M059J (cell line): ENCODE measurements at regions not wholly inside any gene's neighbourhood (a gene's known extent, or its start where the extent isn't known, plus 50 kb on each side); places are given as distances from the start of the nearest gene placed in this dataset.
A peak's percentile ranks its signal among the peaks of the same experiment; 100 is the strongest.
"Not testable (repeated sequence)": the region's sequence is repeated elsewhere in the genome, so short reads cannot be mapped to it uniquely, and the experiment has no call there.

Experiments used
- DNase-seq: peaks from one replicate; pipeline ENCODE4 v3.0.0-alpha.2; 2012; ENCODE audit warnings: low read depth

DNA sequence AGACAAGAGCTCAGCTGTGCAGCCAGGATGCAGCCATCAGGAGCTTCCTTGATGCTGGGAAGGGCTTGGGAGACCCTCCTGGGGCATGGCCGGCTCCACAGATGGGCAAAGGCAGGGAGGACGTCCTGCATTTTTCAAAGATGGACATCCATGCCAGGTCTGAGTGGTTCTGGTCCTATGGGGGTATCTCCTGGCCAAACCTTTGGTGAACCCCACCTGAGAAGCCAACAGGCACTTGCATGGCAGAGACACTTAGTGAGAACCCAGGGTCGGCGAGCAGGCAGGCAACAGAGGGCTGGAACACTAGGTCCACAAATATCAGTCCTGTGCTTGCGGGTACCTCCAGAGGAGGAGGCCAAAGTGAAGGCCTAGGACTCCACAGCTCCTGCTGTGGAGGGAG lies 70.0 kb downstream of the KCTD15 start:
- DNase-seq: no peak

DNA sequence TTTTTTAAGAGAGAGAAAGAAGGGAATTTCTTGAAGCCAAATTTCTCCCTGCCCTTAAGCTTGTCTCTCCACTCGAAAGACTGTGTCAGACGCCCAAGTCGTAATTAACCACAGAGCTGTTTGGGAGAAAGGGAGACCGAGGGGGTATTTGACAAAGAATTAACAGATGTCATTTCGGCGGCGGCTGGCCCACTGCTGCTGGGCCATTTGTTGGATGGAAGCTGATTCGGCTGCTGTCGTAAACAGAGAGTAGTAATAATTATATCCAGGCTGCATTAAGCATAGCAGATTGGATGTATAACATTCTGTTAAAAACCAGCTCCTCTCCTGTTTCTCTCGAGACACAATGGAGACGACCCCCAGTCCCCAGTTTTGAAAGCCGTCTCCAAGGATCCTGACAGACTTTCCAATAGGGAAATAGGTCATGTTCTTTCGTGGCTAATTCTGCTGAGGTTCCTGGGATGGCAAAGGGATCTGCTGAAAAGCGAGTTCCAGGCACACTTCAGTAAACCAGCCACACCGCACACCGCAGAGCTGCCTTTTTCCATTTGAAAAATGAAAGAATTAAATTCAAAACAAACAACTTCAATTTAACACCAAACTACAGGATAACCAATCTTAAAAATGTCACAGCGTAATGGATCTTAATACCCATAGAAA lies 71.5 kb downstream of the KCTD15 start:
- peak; percentile 22 for DNase-seq

- DNase-seq: peak; percentile 58
These were observed 72.2 kb downstream of the KCTD15 start for GRCh38 chr19:33868788-33869412.

GRCh38 chr19:33870298-33870932 lies 73.7 kb downstream of the KCTD15 start:
- not testable (repeated sequence) for DNase-seq

- no peak for DNase-seq
These were observed 74.9 kb downstream of the KCTD15 start for GRCh38 chr19:33871605-33872004.

DNA sequence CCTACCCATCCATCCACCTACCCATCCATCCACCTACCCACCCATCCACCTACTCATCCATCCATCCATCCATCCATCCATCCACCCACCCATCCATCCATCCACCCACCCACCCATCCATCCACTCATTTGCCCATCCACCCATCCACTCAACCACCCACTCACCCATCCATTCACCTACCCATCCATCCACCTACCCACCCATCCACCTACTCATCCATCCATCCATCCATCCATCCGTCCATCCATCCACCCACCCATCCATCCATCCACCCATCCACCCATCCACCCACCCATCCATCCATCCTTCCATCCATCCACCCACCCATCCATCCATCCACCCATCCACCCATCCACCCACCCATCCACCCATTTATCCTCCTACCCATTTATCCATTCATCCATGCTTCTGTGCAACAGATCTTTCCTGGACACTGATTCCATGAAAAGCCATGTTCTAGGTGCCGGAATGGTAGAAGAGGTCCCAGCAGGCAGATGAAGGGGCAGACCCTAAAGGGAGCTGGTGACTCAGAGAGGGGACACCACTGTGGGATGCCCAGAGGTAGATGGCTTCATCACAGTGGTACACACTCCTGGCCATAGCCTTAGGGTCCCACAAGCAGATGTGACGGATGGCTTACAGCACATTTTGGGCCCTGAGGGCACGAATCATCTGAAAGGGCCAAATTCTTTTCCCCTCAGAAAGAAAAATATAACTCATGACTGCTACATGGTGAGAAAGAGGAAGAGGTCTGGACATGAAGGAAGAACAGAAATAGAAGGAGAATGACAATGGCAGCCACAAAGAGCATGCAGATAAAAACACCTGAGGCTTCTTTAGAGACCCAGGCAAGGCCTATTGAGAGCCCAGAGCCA lies 76.0 kb downstream of the KCTD15 start:
- no peak for DNase-seq

DNA sequence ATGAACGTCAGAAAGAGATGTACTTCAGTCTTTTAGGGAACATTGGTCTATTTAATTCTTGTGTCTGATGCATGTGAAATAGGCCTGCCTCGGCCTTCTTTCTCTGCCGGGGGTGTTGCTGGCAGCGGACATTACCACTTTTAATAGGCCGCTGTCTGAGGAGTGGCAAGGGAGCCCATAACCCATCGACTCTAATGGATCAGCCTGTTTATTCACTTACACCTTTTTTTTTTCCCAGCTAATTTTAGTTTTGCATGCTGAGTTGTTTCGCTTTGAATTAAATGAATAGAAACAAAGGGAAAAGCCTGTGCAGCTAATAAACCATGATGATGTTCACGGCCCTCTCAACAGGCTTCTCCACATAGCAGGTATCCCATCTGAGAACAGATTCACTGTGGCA lies 78.4 kb downstream of the KCTD15 start:
- DNase-seq: no peak

GRCh38 chr19:33876192-33876591 lies 79.5 kb downstream of the KCTD15 start:
- DNase-seq: no peak

- DNase-seq: no peak
These were observed 81.4 kb downstream of the KCTD15 start for GRCh38 chr19:33878030-33878544.

DNA sequence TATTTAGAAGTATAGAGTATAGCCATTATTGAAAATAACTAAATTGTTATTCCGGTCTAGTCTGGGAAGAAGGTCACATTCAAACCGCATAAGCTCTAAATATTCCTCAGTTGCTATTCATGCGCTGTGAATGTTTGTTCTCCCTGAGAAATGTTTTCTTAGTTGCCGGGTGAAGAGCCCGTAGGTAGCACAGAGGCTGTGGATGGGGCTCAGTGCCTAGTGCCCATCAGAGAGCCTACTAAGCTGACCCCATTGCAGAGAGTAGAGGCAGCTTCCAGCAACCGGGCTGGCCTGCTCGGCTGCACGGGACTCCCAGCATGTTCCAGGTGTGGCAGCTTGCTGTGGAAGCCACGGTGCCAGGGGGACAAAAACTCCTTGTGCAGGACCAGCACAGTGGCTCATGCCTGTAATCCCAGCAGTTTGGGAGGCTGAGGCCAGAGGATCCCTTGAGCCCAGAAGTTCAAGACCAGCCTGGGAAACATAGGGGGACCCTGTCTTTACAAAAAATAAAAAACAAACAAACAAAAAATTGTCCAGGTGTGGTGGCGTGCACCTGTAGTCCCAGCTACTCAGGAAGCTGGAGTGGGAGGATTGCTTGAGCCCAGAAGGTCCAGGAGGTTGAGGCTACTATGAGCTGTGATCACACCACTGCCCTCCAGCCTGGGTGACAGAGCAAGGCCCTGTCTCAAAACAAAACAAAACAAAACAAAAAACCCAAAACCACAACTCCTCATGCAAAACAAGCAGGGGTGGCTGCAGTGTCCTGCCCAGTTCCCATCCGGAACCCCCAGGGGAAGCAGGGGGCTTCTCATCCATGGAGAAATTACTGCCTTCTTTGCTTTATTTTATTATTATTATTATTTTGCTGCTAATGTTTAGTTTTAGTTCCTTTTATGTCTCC lies 82.5 kb downstream of the KCTD15 start:
- DNase-seq: peak; percentile 31

DNA sequence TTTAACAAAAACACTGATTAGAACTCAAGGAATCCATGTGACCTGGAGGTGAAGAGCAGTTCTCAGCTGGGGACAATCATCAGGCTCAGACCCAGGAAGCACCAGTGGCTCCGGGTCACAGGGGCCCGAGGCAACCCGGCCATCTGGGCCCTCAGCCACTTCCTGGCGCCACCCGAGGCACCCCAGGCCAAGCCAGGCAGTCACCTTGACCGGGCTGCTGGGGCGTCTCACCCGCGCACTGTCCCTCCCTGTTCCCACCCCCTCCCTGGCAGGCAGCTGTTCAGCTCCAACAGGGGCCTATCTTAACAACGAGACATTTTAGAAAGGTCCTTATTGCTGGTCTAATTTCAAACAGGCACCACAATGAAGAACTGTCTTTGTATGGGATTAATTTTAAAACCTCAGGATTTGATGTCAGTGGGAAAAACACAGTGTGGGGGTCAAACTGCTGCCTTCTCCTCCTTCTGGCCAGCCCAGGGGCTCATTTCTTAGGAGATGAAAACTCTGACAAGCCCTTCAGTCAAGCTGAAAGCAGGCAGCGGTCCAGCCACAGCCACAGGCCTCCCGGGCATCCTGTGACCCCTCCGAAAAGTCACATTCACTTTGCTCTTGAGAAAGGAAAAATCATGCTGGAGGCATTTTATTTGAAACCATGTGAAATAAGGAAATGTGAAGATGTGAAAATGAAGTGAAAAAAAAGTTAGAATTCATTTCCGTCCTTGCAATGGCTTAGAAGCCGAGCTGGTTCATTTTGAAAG lies 83.3 kb downstream of the KCTD15 start:
- peak; percentile 84 for DNase-seq

GRCh38 chr19:33883859-33884519 lies 87.3 kb downstream of the KCTD15 start:
- no peak for DNase-seq

DNA sequence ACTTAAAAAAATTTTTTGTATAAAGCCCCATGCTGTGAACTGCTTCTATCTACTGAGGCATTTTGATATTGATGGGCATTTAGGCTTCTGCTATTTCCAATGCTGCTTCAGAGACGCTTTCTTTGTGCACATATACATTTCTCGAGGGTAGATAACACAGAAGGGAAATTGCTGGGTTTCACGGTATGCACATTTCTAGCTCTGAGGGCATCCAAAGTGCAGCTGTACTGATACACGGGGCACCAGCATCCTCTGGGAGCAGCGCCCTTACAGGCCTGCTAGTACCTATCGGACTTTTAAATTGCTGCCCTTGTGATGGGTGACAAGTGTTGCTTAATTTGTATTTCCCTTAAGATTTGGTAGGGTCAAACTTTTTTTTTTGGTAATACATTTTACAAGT lies 88.6 kb downstream of the KCTD15 start:
- no peak for DNase-seq

- no peak for DNase-seq
These were observed 91.2 kb downstream of the KCTD15 start for GRCh38 chr19:33887891-33888290.

GRCh38 chr19:33888665-33889064 lies 92.0 kb downstream of the KCTD15 start:
- DNase-seq: no peak

- DNase-seq: no peak
These were observed 93.9 kb downstream of the KCTD15 start for GRCh38 chr19:33890569-33890968.

DNA sequence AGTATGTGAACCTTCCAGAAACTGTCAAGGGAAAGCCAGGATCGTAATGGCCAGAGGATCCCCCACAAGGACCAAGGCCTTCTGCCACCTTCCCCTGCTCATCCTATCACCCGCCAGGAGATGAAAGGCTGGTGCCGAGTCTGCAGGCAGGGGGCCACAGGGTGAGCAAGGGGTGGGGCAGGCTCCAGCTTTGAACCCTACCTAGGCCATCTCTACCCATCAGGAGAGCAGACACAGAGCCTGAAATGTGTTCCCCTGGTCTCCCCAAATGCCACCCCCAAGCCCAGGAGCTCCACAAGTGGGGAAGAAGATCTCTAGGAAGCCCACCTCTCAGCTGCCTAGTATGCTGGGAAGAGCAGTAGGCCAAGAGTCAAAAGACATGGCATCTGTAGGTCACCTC lies 95.1 kb downstream of the KCTD15 start:
- no peak for DNase-seq

DNA sequence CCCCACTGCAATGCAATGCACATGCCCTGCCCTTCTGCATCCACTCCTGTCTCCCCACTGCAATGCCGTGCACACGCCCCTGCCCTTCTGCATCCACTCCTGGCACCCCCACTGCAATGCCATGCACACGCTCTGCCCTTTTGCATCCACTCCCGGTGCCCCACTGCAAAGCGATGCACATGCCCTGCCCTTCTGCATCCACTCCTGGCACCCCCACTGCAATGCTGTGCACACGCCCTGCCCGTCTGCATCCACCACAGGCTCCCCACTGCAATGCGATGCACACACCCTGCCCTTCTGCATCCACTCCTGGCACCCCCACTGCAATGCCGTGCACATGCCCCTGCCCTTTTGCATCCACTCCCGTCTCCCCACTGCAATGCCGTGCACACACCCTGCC lies 98.1 kb downstream of the KCTD15 start:
- DNase-seq: no peak

- DNase-seq: no peak
These were observed 98.7 kb downstream of the KCTD15 start for GRCh38 chr19:33895366-33895765.
